ENCODE measurements at regions not wholly inside any gene's neighbourhood (a gene's known extent, or its start where the extent isn't known, plus 50 kb on each side); places are given as distances from the start of the nearest gene placed in this dataset.

GRCh38 chr6:151180330-151181048 is 59.3 kb upstream of the AKAP12 start:
- TF ChIP-seq CTCF (IDR thresholded peaks at IDR 0.05) (no peak), EZH2 (IDR thresholded peaks at IDR 0.05; ENCODE audit: borderline replicate concordance, insufficient read depth, low read depth, low read length, poor library complexity, severe bottlenecking) (no peak)
